Spleen (tissue), 11 donors: ENCODE measurements at regions not wholly inside any gene's neighbourhood (a gene's known extent, or its start where the extent isn't known, plus 50 kb on each side); places are given as distances from the start of the nearest gene placed in this dataset.
"Not testable (repeated sequence)": the region's sequence is repeated elsewhere in the genome, so short reads cannot be mapped to it uniquely, and the experiment has no call there.

Source experiments
- DNase-seq: peaks from one replicate; pipeline ENCODE4 v3.0.0-alpha.2; 2020
- H3K27ac ChIP-seq, 8 donors: fragments of 200-600 bp; sonication (generic) in 7 of 8; 1 replicate in 4 of 8; 2 replicates in 4 of 8; pipeline versions ENCODE4 v1.5.0 to v1.8.0; 2016 to 2021; ENCODE audit warnings: inconsistent platforms in 4 of 8, mild to moderate bottlenecking in 4 of 8, moderate library complexity in 1 of 8
- H3K27me3 ChIP-seq, 7 donors: fragments of 200-600 bp; sonication (generic) in 6 of 7; replicated peaks in 1 of 7; 1 replicate in 4 of 7; 2 replicates in 3 of 7; pipeline versions ENCODE4 v1.5.0 to v1.8.0; 2016 to 2021; ENCODE audit warnings: inconsistent platforms in 3 of 7, mild to moderate bottlenecking in 1 of 7
- H3K36me3 ChIP-seq, 6 donors: fragments of 200-600 bp; sonication (generic) in 5 of 6; 1 replicate in 4 of 6; 2 replicates in 2 of 6; pipeline versions ENCODE4 v1.5.0 to v1.8.0; 2016 to 2021; ENCODE audit warnings: inconsistent platforms in 2 of 6
- H3K4me1 ChIP-seq, 6 donors: fragments of 200-600 bp; sonication (generic) in 5 of 6; 1 replicate in 3 of 6; 2 replicates in 3 of 6; pipeline versions ENCODE4 v1.5.0 to v1.8.0; 2016 to 2021; ENCODE audit warnings: inconsistent platforms in 3 of 6
- H3K4me3 ChIP-seq, 8 donors: fragments of 200-600 bp; sonication (generic) in 7 of 8; 1 replicate in 4 of 8; 2 replicates in 4 of 8; pipeline versions ENCODE4 v1.5.0 to v1.8.0; 2016 to 2021; ENCODE audit warnings: inconsistent platforms in 4 of 8, mild to moderate bottlenecking in 4 of 8, moderate library complexity in 2 of 8
- H3K9me3 ChIP-seq, 8 donors: fragments of 200-600 bp; sonication (generic) in 7 of 8; 1 replicate in 4 of 8; 2 replicates in 4 of 8; pipeline versions ENCODE4 v1.5.0 to v1.8.0; 2016 to 2021; ENCODE audit warnings: inconsistent platforms in 4 of 8
- CTCF ChIP-seq, 11 experiments: fragments of 200-600 bp in 7 of 11; fragments of 450-650 bp in 4 of 11; sonication (generic) in 4 of 11; IDR thresholded peaks in 8 of 11; conservative IDR thresholded peaks in 3 of 11; 1 replicate in 7 of 11; 2 replicates in 4 of 11; pipeline versions ENCODE4 v1.4.0 to v1.8.0; 2016 to 2021; ENCODE audit warnings: antibody characterized with exemption in 11 of 11, inconsistent platforms in 4 of 11, mild to moderate bottlenecking in 1 of 11
- POLR2A ChIP-seq, 3 donors: fragments of 450-650 bp; IDR thresholded peaks; one replicate each; pipeline ENCODE4 v1.5.1; 2017; ENCODE audit warnings: antibody characterized with exemption in 3 of 3, mild to moderate bottlenecking in 1 of 3
- POLR2AphosphoS5 ChIP-seq, 3 donors: sonication (generic); formaldehyde crosslinking; IDR thresholded peaks; one replicate each; pipeline ENCODE4 v1.5.1; 2017; ENCODE audit warnings: antibody characterized with exemption in 3 of 3
- WGBS, 5 donors: extraction: QIAGEN DNeasy Blood & Tissue Kit in 3 of 5; methylation state at CpG; one replicate each; pipeline versions ENCODE4 v1.1.5 to v1.1.7; 2013 to 2018; 5-methylcytosine and 5-hydroxymethylcytosine counted together
- intact Hi-C: fragments of 100-400 bp; cut with DNase I; formaldehyde crosslinking; loops from one replicate; pipeline ENCODE4 v1.15.0; 2023; ENCODE audit warnings: low total_unique reads
- donor health status: healthy with polysubstance abuse.
- donor health status: DM: no; HTN: no; CAD: no; lungs with moderate emphysema.
- donor health status: DM: no; HTN: no; CAD: no.
- donor health status: Bipolar disorder and iron deficiency.
- donor health status: healthy.
- donor health status: DM: no; HTN: no; CAD: no.
- donor health status: DM: yes; HTN: yes; CAD: no.

DNA sequence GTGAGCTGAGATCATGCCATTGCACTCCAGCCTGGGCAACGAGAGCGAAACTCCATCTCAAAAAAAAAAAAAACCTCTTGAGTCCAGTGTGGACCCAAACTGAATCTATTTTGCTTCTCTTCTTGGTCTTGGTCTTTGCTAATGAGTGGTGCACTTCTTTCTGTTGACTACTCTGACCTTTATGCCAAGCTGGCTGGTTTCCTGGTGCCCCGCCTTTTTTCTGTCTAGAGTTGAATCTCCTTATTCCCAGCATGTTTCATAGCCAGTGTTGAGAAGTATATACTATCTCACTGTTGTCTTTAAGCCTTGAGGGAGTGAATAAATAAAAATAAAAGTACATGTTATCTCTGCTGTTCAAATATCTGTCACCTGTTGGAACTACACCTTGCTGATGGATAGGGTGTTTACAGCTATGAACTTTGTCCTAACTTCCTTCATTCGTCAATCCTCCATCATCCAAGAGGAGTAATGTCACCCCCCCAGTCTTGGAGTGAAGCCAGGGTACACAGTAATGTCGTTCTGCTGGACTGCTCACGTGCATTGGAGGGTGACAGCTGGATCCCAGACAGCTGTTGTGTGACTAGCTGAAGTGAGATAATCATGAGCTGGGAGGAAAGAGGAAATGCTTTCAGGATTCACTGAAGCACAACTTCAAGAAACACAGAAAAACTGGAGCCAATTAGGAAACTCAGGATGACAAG, 99.3 kb upstream of the PRKG2 start:
- no peak overlapping the region for H3K27ac ChIP-seq
- H3K4me3 ChIP-seq: no peak overlapping the region
- peaks cover 0 to 1% (median 0%) of the 10 kb centered on the region in 7 donors for H3K27me3 ChIP-seq
- no peaks in the 10 kb centered on the region for H3K9me3 ChIP-seq
- 44 to 54% (median 49%) methylated on average over 6 of the region's 6 CpGs for WGBS, 5 donors
- intact Hi-C loops: no loop called here
- no peaks in the 10 kb centered on the region for H3K4me1 ChIP-seq
- no peaks in the 10 kb centered on the region for H3K36me3 ChIP-seq
- DNase-seq: no peak
- TF ChIP-seq POLR2AphosphoS5 (IDR thresholded peaks at IDR 0.05) (no peak), CTCF (IDR thresholded peaks at IDR 0.05 in 8 of 11, conservative IDR thresholded peaks at IDR 0.05 in 3 of 11) (no peak), POLR2A (IDR thresholded peaks at IDR 0.05) (no peak)

GRCh38 chr4:81307991-81308390, 93.0 kb upstream of the PRKG2 start:
- intact Hi-C loops: no loop called here

DNA sequence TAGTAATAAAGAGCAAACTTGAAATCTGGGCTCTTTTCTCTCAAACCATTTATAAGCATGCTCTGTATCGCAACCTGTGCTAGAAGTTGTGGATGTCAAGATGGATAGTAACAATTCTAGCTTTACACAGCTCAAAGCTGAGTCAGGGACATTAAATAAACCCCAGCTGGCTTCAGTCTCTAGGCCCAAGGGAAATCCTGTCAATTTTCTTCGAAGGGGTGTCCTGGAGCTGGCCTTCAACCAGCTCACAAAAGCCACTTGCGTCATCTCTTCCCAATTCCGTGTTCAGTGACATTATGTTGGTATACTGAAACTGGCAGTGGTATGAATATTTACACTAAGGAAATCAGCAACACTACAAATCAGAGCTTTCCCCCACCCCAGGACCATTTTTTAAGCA, 89.8 kb upstream of the PRKG2 start:
- Histone ChIP-seq H3K27ac (no peak overlapping the region), H3K4me1 (no peaks in the 10 kb centered on the region), H3K4me3 (no peak overlapping the region), H3K36me3 (no peaks in the 10 kb centered on the region), H3K9me3 (no peaks in the 10 kb centered on the region), H3K27me3 (no peaks in the 10 kb centered on the region)
- TF ChIP-seq CTCF (IDR thresholded peaks at IDR 0.05 in 8 of 11, conservative IDR thresholded peaks at IDR 0.05 in 3 of 11) (no peak), POLR2AphosphoS5 (IDR thresholded peaks at IDR 0.05) (no peak), POLR2A (IDR thresholded peaks at IDR 0.05) (no peak)
- 79 to 87% (median 81%) methylated on average over 4 of the region's 4 CpGs for WGBS, 5 donors
- intact Hi-C loops: no loop called here
- DNase-seq: no peak

More at GRCh38 chr4:81307991-81308390, 93.0 kb upstream of the PRKG2 start:
- Histone ChIP-seq H3K27me3 (no peaks in the 10 kb centered on the region), H3K9me3 (no peaks in the 10 kb centered on the region), H3K4me3 (no peak overlapping the region), H3K4me1 (no peaks in the 10 kb centered on the region), H3K36me3 (no peaks in the 10 kb centered on the region), H3K27ac (no peak overlapping the region)
- no peak for TF ChIP-seq POLR2AphosphoS5 (IDR thresholded peaks at IDR 0.05)
- TF ChIP-seq POLR2A (IDR thresholded peaks at IDR 0.05): no peak
- TF ChIP-seq CTCF (IDR thresholded peaks at IDR 0.05 in 8 of 11, conservative IDR thresholded peaks at IDR 0.05 in 3 of 11): no peak
- DNase-seq: no peak
- WGBS, 5 donors: 55 to 91% (median 73%) methylated on average over 2 of the region's 2 CpGs

DNA sequence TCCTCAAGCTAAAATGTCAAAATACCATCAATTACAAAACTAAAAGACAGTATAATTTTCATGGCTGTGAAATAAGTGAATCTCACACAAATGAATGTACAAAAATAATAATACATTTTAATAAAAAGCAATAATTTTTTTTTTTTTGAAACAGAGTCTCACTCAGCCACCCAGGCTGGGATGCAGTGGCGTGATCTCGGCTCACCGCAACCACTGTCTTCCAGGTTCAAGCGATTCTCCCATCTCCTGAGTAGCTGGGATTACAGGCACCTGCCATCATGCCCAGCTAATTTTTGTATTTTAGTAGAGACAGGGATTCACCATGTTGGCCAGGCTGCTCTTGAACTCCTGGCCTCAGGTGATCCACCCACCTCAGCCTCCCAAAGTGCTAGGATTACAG, 85.3 kb upstream of the PRKG2 start:
- H3K27ac ChIP-seq, H3K4me1 ChIP-seq, intact Hi-C loops, DNase-seq, H3K4me3 ChIP-seq, H3K36me3 ChIP-seq, H3K27me3 ChIP-seq: not testable (repeated sequence)
- peaks cover 0 to 25% (median 13%) of the 10 kb centered on the region in 8 donors for H3K9me3 ChIP-seq
- WGBS, 5 donors: 93 to 96% (median 94%) methylated on average over 4 of the region's 4 CpGs

DNA sequence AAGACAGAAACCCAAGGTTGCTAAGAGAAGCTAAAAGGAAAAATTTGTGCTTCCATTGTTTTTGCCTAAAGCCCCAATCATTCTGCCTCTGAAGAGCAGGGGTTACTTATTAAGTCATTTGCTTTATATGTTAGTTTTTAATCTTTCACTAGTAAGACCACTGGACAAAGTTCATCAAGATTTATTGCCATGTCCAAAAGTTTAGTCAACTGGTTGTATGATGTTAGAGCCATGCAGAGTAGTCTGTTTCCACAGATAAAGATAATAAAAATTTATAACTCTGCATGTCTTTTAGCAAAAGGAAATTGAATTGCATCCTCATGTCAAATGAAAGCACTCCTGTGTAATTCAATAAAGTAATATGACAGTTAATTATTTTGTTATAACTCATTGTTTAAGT, 75.8 kb upstream of the PRKG2 start:
- TF ChIP-seq CTCF (IDR thresholded peaks at IDR 0.05 in 8 of 11, conservative IDR thresholded peaks at IDR 0.05 in 3 of 11) (no peak), POLR2AphosphoS5 (IDR thresholded peaks at IDR 0.05) (no peak), POLR2A (IDR thresholded peaks at IDR 0.05) (no peak)
- H3K36me3 ChIP-seq: no peaks in the 10 kb centered on the region
- H3K4me3 ChIP-seq: no peak overlapping the region
- intact Hi-C loops: no loop called here
- H3K9me3 ChIP-seq: no peaks in the 10 kb centered on the region
- no peaks in the 10 kb centered on the region for H3K27me3 ChIP-seq
- H3K4me1 ChIP-seq: no peaks in the 10 kb centered on the region
- no peak for DNase-seq
- H3K27ac ChIP-seq: no peak overlapping the region
